ENCODE measurements at regions not wholly inside any gene's neighbourhood (a gene's known extent, or its start where the extent isn't known, plus 50 kb on each side); places are given as distances from the start of the nearest gene placed in this dataset.

GRCh38 chr10:3539696-3540383 lies 245.2 kb downstream of the KLF6 start:
- TF ChIP-seq CTCF (IDR thresholded peaks at IDR 0.05) (no peak), POLR2A (IDR thresholded peaks at IDR 0.05) (no peak), EP300 (IDR thresholded peaks at IDR 0.05) (no peak)
- 92 to 95% methylated on average over 20 of the region's 20 CpGs for WGBS, 2 donors
- Histone ChIP-seq H3K4me3 (no peak overlapping the region), H3K36me3 (no peaks in the 10 kb centered on the region), H3K27me3 (no peaks in the 10 kb centered on the region), H3K27ac (peak overlapping the region; percentile 73 to 95 (median 90)), H3K9me3 (no peaks in the 10 kb centered on the region), H3K4me1 (peaks cover 0 to 42% (median 11%) of the 10 kb centered on the region in 4 donors)
- DNase-seq (ENCODE audit: low spot score in 2 of 2) = no peak

GRCh38 chr10:3538656-3539531 lies 246.1 kb downstream of the KLF6 start:
- Histone ChIP-seq H3K27ac (peak overlapping the region; percentile 73 to 95 (median 90)), H3K27me3 (no peaks in the 10 kb centered on the region), H3K9me3 (no peaks in the 10 kb centered on the region), H3K4me1 (peaks cover 0 to 42% (median 11%) of the 10 kb centered on the region in 4 donors), H3K4me3 (peak overlapping the region in 1 of 4 donors; percentile 11), H3K36me3 (no peaks in the 10 kb centered on the region)
- WGBS, 2 donors = 40 to 50% methylated on average over 24 to 25 of the region's 25 CpGs
- TF ChIP-seq POLR2A (IDR thresholded peaks at IDR 0.05) (peak; percentile 4 to 60), EP300 (IDR thresholded peaks at IDR 0.05) (peak; percentile 90 to 98), CTCF (IDR thresholded peaks at IDR 0.05) (no peak)
- peak; percentile 33 to 56 for DNase-seq (ENCODE audit: low spot score in 2 of 2)

DNA sequence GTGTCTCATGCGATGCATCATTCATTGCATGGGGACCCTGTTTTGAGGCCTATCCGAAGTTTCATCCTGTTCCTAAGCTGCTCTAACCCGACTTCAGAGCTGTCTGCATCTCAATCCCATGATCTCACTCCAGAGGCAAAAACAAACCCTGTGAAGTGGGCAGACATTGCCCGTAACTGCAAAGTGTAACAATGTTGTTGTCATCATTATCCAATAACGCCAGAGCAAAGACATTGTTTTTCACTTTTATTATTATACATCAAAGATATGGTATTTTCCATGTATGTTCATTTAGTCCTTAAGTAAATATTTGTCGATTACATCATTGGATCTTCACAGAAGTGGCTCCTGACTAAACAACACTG lies 246.7 kb downstream of the KLF6 start:
- H3K9me3 ChIP-seq = no peaks in the 10 kb centered on the region
- H3K4me3 ChIP-seq = no peak overlapping the region
- TF ChIP-seq POLR2A (IDR thresholded peaks at IDR 0.05) = no peak
- TF ChIP-seq EP300 (IDR thresholded peaks at IDR 0.05) = no peak
- TF ChIP-seq CTCF (IDR thresholded peaks at IDR 0.05) = no peak
- H3K4me1 ChIP-seq = peaks cover 0 to 42% (median 11%) of the 10 kb centered on the region in 4 donors
- WGBS, 2 donors = 45 to 53% methylated on average over 6 of the region's 6 CpGs
- H3K27ac ChIP-seq = peak overlapping the region; percentile 73 to 95 (median 90)
- no peaks in the 10 kb centered on the region for H3K36me3 ChIP-seq
- DNase-seq (ENCODE audit: low spot score in 2 of 2) = no peak
- no peaks in the 10 kb centered on the region for H3K27me3 ChIP-seq

DNA sequence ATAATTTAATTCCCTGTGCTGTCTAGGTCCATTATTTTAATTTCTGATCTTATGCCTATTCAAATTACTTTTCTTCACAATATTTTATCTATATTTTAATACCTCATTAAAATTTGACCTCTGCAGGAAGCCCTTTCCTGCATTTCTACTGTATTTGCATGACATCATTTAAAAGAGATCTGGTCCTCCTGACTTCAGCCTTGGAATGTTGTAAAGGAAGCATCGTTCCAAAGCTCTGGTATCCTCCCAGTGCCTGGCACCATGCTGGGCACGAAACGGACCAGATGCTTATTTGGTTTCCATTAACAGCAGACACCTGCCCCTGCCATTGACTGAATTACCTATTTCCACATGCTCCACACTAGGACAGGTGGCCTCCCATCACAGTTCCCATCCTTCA lies 247.5 kb downstream of the KLF6 start:
- H3K27me3 ChIP-seq = no peaks in the 10 kb centered on the region
- peak overlapping the region; percentile 73 to 95 (median 90) for H3K27ac ChIP-seq
- no peaks in the 10 kb centered on the region for H3K9me3 ChIP-seq
- DNase-seq (ENCODE audit: low spot score in 2 of 2) = no peak
- 74 to 80% methylated on average over 3 of the region's 3 CpGs for WGBS, 2 donors
- peaks cover 0 to 36% (median 11%) of the 10 kb centered on the region in 4 donors for H3K4me1 ChIP-seq
- no peaks in the 10 kb centered on the region for H3K36me3 ChIP-seq
- no peak overlapping the region for H3K4me3 ChIP-seq
- TF ChIP-seq CTCF (IDR thresholded peaks at IDR 0.05) (no peak), POLR2A (IDR thresholded peaks at IDR 0.05) (no peak), EP300 (IDR thresholded peaks at IDR 0.05) (no peak)

DNA sequence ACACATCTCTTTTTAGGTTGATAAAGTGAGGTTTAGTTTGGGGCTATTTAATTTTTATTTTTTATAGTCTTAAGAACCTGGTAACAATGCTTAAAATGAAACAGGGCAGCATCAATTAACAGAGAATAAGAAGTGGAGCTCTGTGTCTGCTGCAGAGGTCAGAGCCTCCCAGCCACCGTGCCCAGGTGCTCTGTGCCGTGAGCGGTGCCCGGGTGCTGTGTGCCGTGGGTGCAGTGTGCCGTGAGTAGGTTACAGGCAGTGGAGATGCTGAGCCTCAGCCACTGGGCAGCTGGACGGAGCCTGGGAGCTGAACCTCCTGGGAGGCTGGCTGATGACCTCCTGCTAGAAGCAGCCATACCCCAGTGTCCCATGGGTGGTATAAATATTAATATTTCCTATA lies 250.0 kb downstream of the KLF6 start:
- H3K9me3 ChIP-seq = no peaks in the 10 kb centered on the region
- 82% methylated on average over 7 of the region's 7 CpGs for WGBS, 2 donors
- H3K4me3 ChIP-seq = no peak overlapping the region
- peak overlapping the region in 1 of 4 donors; percentile 93 for H3K27ac ChIP-seq
- no peaks in the 10 kb centered on the region for H3K36me3 ChIP-seq
- DNase-seq (ENCODE audit: low spot score in 2 of 2) = no peak
- no peak for TF ChIP-seq EP300 (IDR thresholded peaks at IDR 0.05)
- TF ChIP-seq POLR2A (IDR thresholded peaks at IDR 0.05) = no peak
- no peak for TF ChIP-seq CTCF (IDR thresholded peaks at IDR 0.05)
- H3K27me3 ChIP-seq = no peaks in the 10 kb centered on the region
- peaks cover 0 to 25% (median 8%) of the 10 kb centered on the region in 4 donors for H3K4me1 ChIP-seq
